SK-N-SH treated with all-trans-retinoic acid at 6 μM for 48 hours (cell line): ENCODE measurements at regions not wholly inside any gene's neighbourhood (a gene's known extent, or its start where the extent isn't known, plus 50 kb on each side); places are given as distances from the start of the nearest gene placed in this dataset.

ENCODE experiments used
- ATAC-seq: fragments of 200-7000 bp; cut with Tn5 transposase; 3 replicates; pipeline ENCODE4 v1.9.1; 2020; ENCODE audit warnings: mild to moderate bottlenecking, moderate library complexity
- BACH2 ChIP-seq: fragments of 250-450 bp; sonication (Bioruptor Pico); IDR thresholded peaks from 2 replicates; pipeline ENCODE4 v1.9.0; 2021; ENCODE audit warnings: mild to moderate bottlenecking, borderline replicate concordance
- CREB5 ChIP-seq: fragments of 250-450 bp; sonication (Bioruptor Pico); IDR thresholded peaks from 2 replicates; pipeline ENCODE4 v1.5.1; 2020; ENCODE audit warnings: low read depth, mild to moderate bottlenecking, moderate library complexity
- CSRNP3 ChIP-seq: fragments of 250-450 bp; sonication (Bioruptor Pico); IDR thresholded peaks from 2 replicates; pipeline ENCODE4 v1.5.1; 2021; ENCODE audit warnings: mild to moderate bottlenecking, moderate library complexity
- ESRRG ChIP-seq: fragments of 250-450 bp; sonication (Bioruptor Pico); IDR thresholded peaks from 2 replicates; pipeline ENCODE4 v1.6.1; 2021; ENCODE audit warnings: mild to moderate bottlenecking
- GLIS3 ChIP-seq: fragments of 250-450 bp; sonication (Bioruptor Pico); IDR thresholded peaks from 2 replicates; pipeline ENCODE4 v1.5.0; 2020; ENCODE audit warnings: mild to moderate bottlenecking, moderate library complexity
- OSR1 ChIP-seq: fragments of 250-450 bp; sonication (Bioruptor Pico); IDR thresholded peaks from 2 replicates; pipeline ENCODE4 v1.8.0; 2022; ENCODE audit warnings: moderate library complexity, mild to moderate bottlenecking, inconsistent platforms
- PATZ1 ChIP-seq: fragments of 250-450 bp; sonication (Bioruptor Pico); IDR thresholded peaks from 2 replicates; pipeline ENCODE4 v1.8.0; 2020; ENCODE audit warnings: mild to moderate bottlenecking, moderate library complexity, borderline replicate concordance
- POU6F1 ChIP-seq: fragments of 250-450 bp; sonication (Bioruptor Pico); IDR thresholded peaks from 2 replicates; pipeline ENCODE4 v1.8.0; 2021; ENCODE audit warnings: low read depth, mild to moderate bottlenecking, moderate library complexity, borderline replicate concordance
- PPARA ChIP-seq: fragments of 250-450 bp; sonication (Bioruptor Pico); IDR thresholded peaks from 2 replicates; pipeline ENCODE4 v1.5.0; 2020; ENCODE audit warnings: mild to moderate bottlenecking, borderline replicate concordance
- RARB ChIP-seq: fragments of 250-450 bp; sonication (Bioruptor Pico); IDR thresholded peaks from 2 replicates; pipeline ENCODE4 v1.8.0; 2021; ENCODE audit warnings: mild to moderate bottlenecking, moderate library complexity
- SNAI2 ChIP-seq: fragments of 250-450 bp; sonication (Bioruptor Pico); IDR thresholded peaks from 2 replicates; pipeline ENCODE4 v1.5.0; 2020; ENCODE audit warnings: mild to moderate bottlenecking, moderate library complexity
- TCF4 ChIP-seq: fragments of 250-450 bp; sonication (Bioruptor Pico); IDR thresholded peaks from 2 replicates; pipeline ENCODE4 v1.8.0; 2021; ENCODE audit warnings: mild to moderate bottlenecking, moderate library complexity, borderline replicate concordance
- TOX ChIP-seq: fragments of 250-450 bp; sonication (Bioruptor Pico); IDR thresholded peaks from 2 replicates; pipeline ENCODE4 v1.8.0; 2021; ENCODE audit warnings: mild to moderate bottlenecking, moderate library complexity, borderline replicate concordance
- TSHZ2 ChIP-seq: fragments of 250-450 bp; sonication (Bioruptor Pico); IDR thresholded peaks from 2 replicates; pipeline ENCODE4 v1.5.0; 2020; ENCODE audit warnings: mild to moderate bottlenecking, moderate library complexity
- ZFP3 ChIP-seq: fragments of 250-450 bp; sonication (Bioruptor Pico); IDR thresholded peaks from 2 replicates; pipeline ENCODE4 v1.5.0; 2020; ENCODE audit warnings: mild to moderate bottlenecking, moderate library complexity
- ZFP30 ChIP-seq: fragments of 450-650 bp; formaldehyde crosslinking; IDR thresholded peaks from 2 replicates; pipeline ENCODE4 v1.5.0; 2022; ENCODE audit warnings: mild to moderate bottlenecking, moderate library complexity
- ZNF70 ChIP-seq: fragments of 450-650 bp; formaldehyde crosslinking; IDR thresholded peaks from 2 replicates; pipeline ENCODE4 v1.5.0; 2020; ENCODE audit warnings: mild to moderate bottlenecking, moderate library complexity
- ZNF8 ChIP-seq: fragments of 450-650 bp; formaldehyde crosslinking; IDR thresholded peaks from 2 replicates; pipeline ENCODE4 v1.5.0; 2020; ENCODE audit warnings: mild to moderate bottlenecking, moderate library complexity

- TF ChIP-seq ZNF70 (CRISPR knock-in tag) (no peak), TCF4 (no peak), CREB5 (CRISPR knock-in tag) (no peak), TOX (no peak), ESRRG (no peak), TSHZ2 (CRISPR knock-in tag) (no peak), ZNF8 (CRISPR knock-in tag) (no peak)
Observed at GRCh38 chr14:101207041-101207440, 303.5 kb upstream of the RTL1 start (continued).

GRCh38 chr14:101207897-101208296, 304.4 kb upstream of the RTL1 start:
- no peak for ATAC-seq
- TF ChIP-seq CREB5 (CRISPR knock-in tag) (no peak), POU6F1 (CRISPR knock-in tag) (no peak), RARB (no peak), ZFP3 (no peak), TSHZ2 (CRISPR knock-in tag) (no peak), PATZ1 (CRISPR knock-in tag) (no peak), ZFP30 (CRISPR knock-in tag) (no peak), CSRNP3 (CRISPR knock-in tag) (no peak), ESRRG (no peak), BACH2 (CRISPR knock-in tag) (no peak), OSR1 (no peak), PPARA (no peak)

GRCh38 chr14:101209594-101209993, 306.1 kb upstream of the RTL1 start:
- TF ChIP-seq RARB = no peak
- TF ChIP-seq SNAI2 (CRISPR knock-in tag) = no peak
- no peak for TF ChIP-seq GLIS3
- no peak for TF ChIP-seq ESRRG
- no peak for TF ChIP-seq BACH2 (CRISPR knock-in tag)
- no peak for ATAC-seq
